GM12873 (cell line): ENCODE measurements at regions not wholly inside any gene's neighbourhood (a gene's known extent, or its start where the extent isn't known, plus 50 kb on each side); places are given as distances from the start of the nearest gene placed in this dataset.

Experiments
- TF ChIP-seq, protein P1 (sequence below): IDR thresholded peaks from 2 replicates; pipeline ENCODE4 v1.5.1; 2012; ENCODE audit warnings: low read depth, mild to moderate bottlenecking, moderate library complexity, low read length, control low read depth; ENCODE audit not compliant: insufficient read depth; ENCODE audit errors: missing control alignments

- TF ChIP-seq, protein P1, sequence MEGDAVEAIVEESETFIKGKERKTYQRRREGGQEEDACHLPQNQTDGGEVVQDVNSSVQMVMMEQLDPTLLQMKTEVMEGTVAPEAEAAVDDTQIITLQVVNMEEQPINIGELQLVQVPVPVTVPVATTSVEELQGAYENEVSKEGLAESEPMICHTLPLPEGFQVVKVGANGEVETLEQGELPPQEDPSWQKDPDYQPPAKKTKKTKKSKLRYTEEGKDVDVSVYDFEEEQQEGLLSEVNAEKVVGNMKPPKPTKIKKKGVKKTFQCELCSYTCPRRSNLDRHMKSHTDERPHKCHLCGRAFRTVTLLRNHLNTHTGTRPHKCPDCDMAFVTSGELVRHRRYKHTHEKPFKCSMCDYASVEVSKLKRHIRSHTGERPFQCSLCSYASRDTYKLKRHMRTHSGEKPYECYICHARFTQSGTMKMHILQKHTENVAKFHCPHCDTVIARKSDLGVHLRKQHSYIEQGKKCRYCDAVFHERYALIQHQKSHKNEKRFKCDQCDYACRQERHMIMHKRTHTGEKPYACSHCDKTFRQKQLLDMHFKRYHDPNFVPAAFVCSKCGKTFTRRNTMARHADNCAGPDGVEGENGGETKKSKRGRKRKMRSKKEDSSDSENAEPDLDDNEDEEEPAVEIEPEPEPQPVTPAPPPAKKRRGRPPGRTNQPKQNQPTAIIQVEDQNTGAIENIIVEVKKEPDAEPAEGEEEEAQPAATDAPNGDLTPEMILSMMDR: no peak
Observed at GRCh38 chr4:116438417-116438816, 647.0 kb downstream of the TRAM1L1 start.

DNA sequence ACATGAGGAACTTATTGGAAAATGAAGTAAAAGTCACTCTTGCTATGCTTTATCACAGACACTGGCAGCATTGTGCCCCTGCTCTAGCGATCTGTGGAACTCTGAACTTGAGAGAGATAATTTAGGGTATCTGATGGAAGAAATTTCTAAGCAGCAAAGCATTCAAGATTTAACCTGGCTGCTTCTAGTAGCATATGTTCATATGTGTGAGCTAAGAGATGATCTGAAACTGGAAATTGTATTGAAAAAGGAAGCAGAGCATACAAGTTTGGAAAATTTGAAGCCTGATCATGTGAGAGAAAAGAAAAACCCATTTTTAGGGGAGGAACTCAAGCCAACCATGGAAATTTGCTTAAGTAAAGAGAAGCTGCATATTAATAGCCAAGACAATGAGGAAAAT lies 657.7 kb downstream of the TRAM1L1 start:
- TF ChIP-seq, protein P1: no peak

DNA sequence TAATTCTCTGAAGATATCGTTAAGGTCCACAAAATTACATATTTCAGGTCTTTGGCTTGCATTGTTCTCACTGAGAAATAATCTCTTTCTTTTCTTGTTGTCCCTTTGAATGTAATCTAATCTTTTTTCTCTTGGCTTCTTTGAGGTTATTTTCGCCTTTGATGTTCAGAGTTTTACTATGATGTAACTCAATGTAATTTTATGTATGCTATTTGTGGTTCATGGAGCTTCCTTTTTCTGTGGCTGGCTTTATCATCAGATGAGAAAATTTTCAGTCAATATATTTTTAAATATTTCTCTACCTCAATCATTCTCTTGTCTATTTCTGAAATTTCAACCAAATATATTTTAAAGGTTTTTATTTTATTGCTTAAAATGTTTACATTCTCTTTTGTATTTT lies 672.2 kb downstream of the TRAM1L1 start:
- TF ChIP-seq, protein P1: no peak

- TF ChIP-seq, protein P1: no peak
Observed at GRCh38 chr4:116401293-116401692, 684.1 kb downstream of the TRAM1L1 start.

- TF ChIP-seq, protein P1: no peak
Observed at GRCh38 chr4:116400480-116400879, 684.9 kb downstream of the TRAM1L1 start.

GRCh38 chr4:116397714-116398113 lies 687.7 kb downstream of the TRAM1L1 start:
- TF ChIP-seq, protein P1: no peak

- TF ChIP-seq, protein P1: no peak
Observed at GRCh38 chr4:116397291-116397690, 688.1 kb downstream of the TRAM1L1 start.
